ENCODE measurements at regions not wholly inside any gene's neighbourhood (a gene's known extent, or its start where the extent isn't known, plus 50 kb on each side); places are given as distances from the start of the nearest gene placed in this dataset.
A peak's percentile ranks its signal among the peaks of the same experiment; 100 is the strongest.
"Not testable (repeated sequence)": the region's sequence is repeated elsewhere in the genome, so short reads cannot be mapped to it uniquely, and the experiment has no call there.

DNA sequence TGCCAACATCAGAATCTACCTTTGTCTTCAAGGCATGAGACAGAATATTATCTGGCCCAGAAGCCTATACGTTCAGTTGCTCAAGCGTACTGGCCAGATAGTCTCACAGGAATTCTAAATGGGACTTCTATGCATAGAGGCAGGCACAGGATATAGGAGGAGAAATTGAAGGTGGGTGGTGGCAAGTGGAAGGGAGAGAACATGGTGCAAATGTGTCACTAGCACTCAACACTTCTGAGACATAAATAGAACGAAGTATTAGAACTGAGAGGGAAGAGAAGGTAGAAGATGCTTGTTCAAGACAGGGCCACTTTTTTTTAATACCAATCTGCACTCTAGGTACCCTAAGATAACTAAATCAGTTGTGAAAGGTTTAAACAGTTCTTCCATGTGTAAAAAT, 85.8 kb downstream of the TFPI2 start:
- H3K36me3 Mint-ChIP-seq (ENCODE audit: low read depth), result peaks cover 12% of the 10 kb centered on the region
- no peak for DNase-seq (ENCODE audit: low read depth, low spot score)
- H3K4me1 Mint-ChIP-seq, result no peaks in the 10 kb centered on the region
- peaks cover 12% of the 10 kb centered on the region for H3K9me3 Mint-ChIP-seq
- no peak overlapping the region for H3K27ac Mint-ChIP-seq (ENCODE audit: unreplicated experiment)
- H3K27me3 Mint-ChIP-seq (ENCODE audit: low read depth), result no peaks in the 10 kb centered on the region
- TF ChIP-seq, protein P1, sequence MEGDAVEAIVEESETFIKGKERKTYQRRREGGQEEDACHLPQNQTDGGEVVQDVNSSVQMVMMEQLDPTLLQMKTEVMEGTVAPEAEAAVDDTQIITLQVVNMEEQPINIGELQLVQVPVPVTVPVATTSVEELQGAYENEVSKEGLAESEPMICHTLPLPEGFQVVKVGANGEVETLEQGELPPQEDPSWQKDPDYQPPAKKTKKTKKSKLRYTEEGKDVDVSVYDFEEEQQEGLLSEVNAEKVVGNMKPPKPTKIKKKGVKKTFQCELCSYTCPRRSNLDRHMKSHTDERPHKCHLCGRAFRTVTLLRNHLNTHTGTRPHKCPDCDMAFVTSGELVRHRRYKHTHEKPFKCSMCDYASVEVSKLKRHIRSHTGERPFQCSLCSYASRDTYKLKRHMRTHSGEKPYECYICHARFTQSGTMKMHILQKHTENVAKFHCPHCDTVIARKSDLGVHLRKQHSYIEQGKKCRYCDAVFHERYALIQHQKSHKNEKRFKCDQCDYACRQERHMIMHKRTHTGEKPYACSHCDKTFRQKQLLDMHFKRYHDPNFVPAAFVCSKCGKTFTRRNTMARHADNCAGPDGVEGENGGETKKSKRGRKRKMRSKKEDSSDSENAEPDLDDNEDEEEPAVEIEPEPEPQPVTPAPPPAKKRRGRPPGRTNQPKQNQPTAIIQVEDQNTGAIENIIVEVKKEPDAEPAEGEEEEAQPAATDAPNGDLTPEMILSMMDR (conservative IDR thresholded peaks at IDR 0.05), result no peak
- H3K4me3 Mint-ChIP-seq, result no peak overlapping the region

DNA sequence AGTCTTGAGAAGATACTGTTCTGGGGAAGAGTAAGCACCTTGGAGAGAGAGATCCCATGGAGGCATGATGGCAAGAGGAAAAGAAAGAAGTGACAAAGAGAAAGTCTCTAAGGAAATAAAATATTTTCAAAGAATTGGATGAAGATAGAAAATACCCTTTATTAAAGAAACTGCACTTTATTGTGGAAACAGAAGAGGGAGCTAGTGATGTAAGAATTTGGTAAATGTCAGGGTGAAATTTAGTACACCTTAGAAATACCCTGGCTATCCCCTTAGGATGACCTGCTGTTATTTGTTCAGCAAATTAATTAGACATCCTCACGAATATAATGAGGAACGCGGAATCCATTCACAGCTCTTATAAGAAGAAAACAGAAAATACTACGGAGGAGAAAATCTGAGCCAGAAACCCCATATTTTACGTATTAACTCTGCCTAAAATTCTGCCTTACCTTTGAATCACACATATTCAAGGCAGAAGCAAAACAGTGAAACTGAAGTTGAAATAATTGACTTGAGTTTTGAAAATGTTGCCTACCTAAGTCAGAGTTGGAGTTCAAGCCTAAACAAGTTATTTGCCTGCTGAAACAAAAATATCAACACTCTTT, 90.7 kb downstream of the TFPI2 start:
- no peak overlapping the region for H3K27ac Mint-ChIP-seq (ENCODE audit: unreplicated experiment)
- H3K27me3 Mint-ChIP-seq (ENCODE audit: low read depth), result no peaks in the 10 kb centered on the region

DNA sequence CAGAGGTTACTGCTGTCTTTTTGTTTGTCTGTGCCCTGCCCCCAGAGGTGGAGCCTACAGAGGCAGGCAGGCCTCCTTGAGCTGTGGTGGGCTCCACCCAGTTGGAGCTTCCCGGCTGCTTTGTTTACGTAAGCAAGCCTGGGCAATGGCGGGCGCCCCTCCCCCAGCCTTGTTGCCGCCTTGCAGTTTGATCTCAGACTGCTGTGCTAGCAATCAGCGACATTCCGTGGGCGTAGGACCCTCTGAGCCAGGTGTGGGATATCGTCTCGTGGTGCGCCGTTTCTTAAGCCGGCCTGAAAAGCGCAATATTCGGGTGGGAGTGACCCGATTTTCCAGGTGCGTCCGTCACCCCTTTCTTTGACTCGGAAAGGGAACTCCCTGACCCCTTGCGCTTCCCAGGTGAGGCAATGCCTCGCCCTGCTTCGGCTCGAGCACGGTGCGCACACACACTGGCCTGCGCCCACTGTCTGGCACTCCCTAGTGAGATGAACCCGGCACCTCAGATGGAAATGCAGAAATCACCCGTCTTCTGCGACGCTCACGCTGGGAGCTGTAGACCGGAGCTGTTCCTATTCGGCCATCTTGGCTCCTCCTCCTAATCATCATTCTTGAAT, 97.4 kb downstream of the TFPI2 start:
- DNase-seq (ENCODE audit: low read depth, low spot score); H3K9me3 Mint-ChIP-seq; H3K36me3 Mint-ChIP-seq (ENCODE audit: low read depth); H3K27me3 Mint-ChIP-seq (ENCODE audit: low read depth); H3K4me1 Mint-ChIP-seq; H3K27ac Mint-ChIP-seq (ENCODE audit: unreplicated experiment); H3K4me3 Mint-ChIP-seq: not testable (repeated sequence)

More for the DNA sequence above, 90.7 kb downstream of the TFPI2 start:
- TF ChIP-seq, protein P1 (conservative IDR thresholded peaks at IDR 0.05), result peak; percentile 71
- Mint-ChIP-seq H3K4me1 (no peaks in the 10 kb centered on the region), H3K4me3 (no peak overlapping the region), H3K36me3 (ENCODE audit: low read depth) (peaks cover 5% of the 10 kb centered on the region), H3K9me3 (peaks cover 9% of the 10 kb centered on the region)
- DNase-seq (ENCODE audit: low read depth, low spot score), result no peak

DNA sequence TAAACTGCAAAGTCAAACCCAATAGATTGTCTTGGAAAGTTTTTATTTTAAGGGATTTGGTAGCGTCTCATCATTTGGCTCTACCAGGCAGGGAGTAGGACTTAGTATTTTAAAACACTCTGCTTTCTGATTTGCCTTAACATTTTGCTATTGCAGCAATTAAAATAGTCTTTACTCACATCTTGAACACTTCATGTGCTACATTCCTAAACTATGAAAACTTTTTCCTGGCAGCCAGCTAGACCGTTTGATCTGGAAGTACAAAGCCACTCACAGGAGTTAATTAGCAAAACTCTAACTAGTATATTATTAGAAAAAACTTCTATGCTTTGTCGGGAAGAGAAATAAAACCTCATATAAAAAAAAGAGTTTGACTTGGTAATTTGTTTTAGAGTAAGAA, 111.4 kb downstream of the TFPI2 start:
- TF ChIP-seq, protein P1 (conservative IDR thresholded peaks at IDR 0.05), result no peak
- no peak overlapping the region for H3K4me3 Mint-ChIP-seq
- no peaks in the 10 kb centered on the region for H3K36me3 Mint-ChIP-seq (ENCODE audit: low read depth)
- no peak for DNase-seq (ENCODE audit: low read depth, low spot score)
- peaks cover 2% of the 10 kb centered on the region for H3K27me3 Mint-ChIP-seq (ENCODE audit: low read depth)
- H3K4me1 Mint-ChIP-seq, result no peaks in the 10 kb centered on the region
- no peaks in the 10 kb centered on the region for H3K9me3 Mint-ChIP-seq
- no peak overlapping the region for H3K27ac Mint-ChIP-seq (ENCODE audit: unreplicated experiment)

DNA sequence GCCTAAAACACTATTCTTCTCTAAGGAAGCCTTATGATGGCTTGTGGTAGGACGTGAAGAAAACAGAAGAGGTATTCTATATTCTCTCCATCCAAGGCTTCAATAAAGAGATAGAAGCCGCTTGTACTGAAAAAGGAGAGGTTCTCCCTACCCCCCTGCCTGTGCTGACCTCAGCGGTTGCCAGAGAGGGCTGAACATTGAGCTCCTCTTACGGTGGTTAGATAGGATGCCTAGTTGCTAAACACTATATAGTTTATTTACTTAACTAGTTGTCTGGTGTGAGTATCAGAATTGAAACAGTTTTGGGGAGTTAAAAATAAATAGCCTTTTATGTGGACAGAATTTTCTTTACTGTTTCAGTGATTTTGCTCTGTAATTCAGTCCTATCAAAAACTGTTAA, 112.2 kb downstream of the TFPI2 start:
- no peaks in the 10 kb centered on the region for H3K4me1 Mint-ChIP-seq
- no peak overlapping the region for H3K4me3 Mint-ChIP-seq
- peaks cover 2% of the 10 kb centered on the region for H3K27me3 Mint-ChIP-seq (ENCODE audit: low read depth)
- TF ChIP-seq, protein P1 (conservative IDR thresholded peaks at IDR 0.05), result no peak
- no peak overlapping the region for H3K27ac Mint-ChIP-seq (ENCODE audit: unreplicated experiment)
- no peaks in the 10 kb centered on the region for H3K9me3 Mint-ChIP-seq
- no peak for DNase-seq (ENCODE audit: low read depth, low spot score)
- H3K36me3 Mint-ChIP-seq (ENCODE audit: low read depth), result no peaks in the 10 kb centered on the region

DNA sequence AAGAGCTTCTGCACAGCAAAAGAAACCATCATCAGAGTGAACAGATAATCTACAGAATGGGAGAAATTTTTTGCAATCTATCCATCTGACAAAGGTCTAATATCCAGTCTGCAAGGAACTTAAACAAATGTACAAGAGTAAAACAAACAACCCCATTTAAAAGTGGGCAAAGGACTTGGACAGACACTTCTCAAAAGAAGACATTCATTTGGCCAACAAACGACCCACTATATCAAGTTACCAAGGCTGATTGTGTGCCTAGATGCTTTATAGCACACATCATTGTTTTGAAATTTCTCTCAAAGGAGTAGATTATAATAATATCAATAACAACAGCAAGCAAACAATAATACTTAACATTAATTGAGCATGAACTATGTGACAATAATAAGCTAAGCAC, 117.1 kb downstream of the TFPI2 start:
- H3K36me3 Mint-ChIP-seq (ENCODE audit: low read depth), result peaks cover 4% of the 10 kb centered on the region
- no peak overlapping the region for H3K27ac Mint-ChIP-seq (ENCODE audit: unreplicated experiment)
- H3K4me3 Mint-ChIP-seq, result no peak overlapping the region
- TF ChIP-seq, protein P1 (conservative IDR thresholded peaks at IDR 0.05), result no peak
- H3K9me3 Mint-ChIP-seq, result peaks cover 6% of the 10 kb centered on the region
- H3K4me1 Mint-ChIP-seq, result no peaks in the 10 kb centered on the region
- no peak for DNase-seq (ENCODE audit: low read depth, low spot score)
- peaks cover 2% of the 10 kb centered on the region for H3K27me3 Mint-ChIP-seq (ENCODE audit: low read depth)
